Retinal pigment epithelial cell (primary cell): ENCODE measurements at regions not wholly inside any gene's neighbourhood (a gene's known extent, or its start where the extent isn't known, plus 50 kb on each side); places are given as distances from the start of the nearest gene placed in this dataset.

ENCODE experiments used
- DNase-seq: peaks from one replicate; pipeline ENCODE4 v3.0.0-alpha.2; 2010; ENCODE audit warnings: low read depth
- H3K4me3 ChIP-seq: 2 replicates; pipeline ENCODE4 v1.5.1; 2011; ENCODE audit warnings: mild to moderate bottlenecking, low read length, control low read depth, moderate library complexity
- CTCF ChIP-seq: conservative IDR thresholded peaks from 2 replicates; pipeline ENCODE4 v1.5.1; 2011; ENCODE audit warnings: low read depth, low read length, control low read depth, inconsistent platforms

DNA sequence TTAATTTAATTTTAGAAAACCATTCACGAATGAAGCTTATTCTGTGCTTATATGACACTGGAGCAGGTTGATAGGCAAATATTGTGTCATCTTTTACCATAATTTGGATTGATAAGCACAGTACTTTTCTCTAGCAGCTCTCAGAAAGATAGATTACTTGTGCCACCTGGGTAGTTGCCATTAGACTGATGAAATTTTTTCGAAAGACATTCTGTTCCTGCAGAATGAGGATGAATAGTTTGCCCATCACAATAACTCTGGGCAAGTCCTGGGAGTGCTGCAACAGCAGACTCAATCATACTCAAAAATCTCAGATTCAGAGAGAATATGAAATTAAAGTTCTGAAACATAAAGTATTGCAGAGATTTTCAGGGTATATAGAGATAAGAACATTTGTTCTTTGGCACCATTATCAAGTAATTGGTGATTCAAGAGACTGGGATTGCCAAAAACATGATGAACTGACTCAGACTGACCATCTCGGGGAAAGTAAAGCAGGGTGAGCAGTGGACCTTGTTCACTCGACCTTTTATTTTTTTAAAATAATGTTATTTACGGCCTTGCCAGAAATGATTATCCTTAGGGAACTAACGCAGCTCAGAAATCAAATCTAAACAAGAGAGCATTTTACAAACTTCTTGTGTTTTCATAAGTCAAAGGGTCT, 65.8 kb upstream of the PTCHD4 start:
- DNase-seq = no peak
- TF ChIP-seq CTCF = no peak
- no peak overlapping the region for H3K4me3 ChIP-seq

DNA sequence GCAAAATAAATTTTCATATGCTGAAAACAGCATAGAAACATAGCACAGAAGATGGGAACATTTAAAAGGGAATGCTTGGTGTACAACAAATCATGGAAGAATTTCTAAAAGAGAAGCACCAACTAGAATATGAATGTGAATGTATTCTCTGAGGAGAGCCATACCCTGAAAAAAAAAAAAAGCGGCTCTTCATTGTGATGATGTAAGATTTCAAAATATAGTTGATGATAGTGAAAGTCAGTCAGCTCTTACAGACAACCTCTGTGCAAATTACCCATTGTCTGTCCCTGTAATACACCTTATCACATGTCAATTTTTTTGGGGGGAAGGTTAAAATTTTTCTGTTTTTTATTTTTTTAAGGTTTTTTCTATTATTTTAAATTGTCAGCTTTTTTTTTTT, 58.6 kb upstream of the PTCHD4 start:
- no peak for TF ChIP-seq CTCF
- DNase-seq = no peak
- no peak overlapping the region for H3K4me3 ChIP-seq
